ENCODE measurements at regions not wholly inside any gene's neighbourhood (a gene's known extent, or its start where the extent isn't known, plus 50 kb on each side); places are given as distances from the start of the nearest gene placed in this dataset.

GRCh38 chr15:81567924-81568323, 193.9 kb upstream of the TMC3 start:
- FAIRE-seq, result no peak
- no peak for TF ChIP-seq POLR2A (IDR thresholded peaks at IDR 0.05; ENCODE audit: low read depth, low read length)

GRCh38 chr15:81562986-81563385, 189.0 kb upstream of the TMC3 start:
- DNase-seq (ENCODE audit: insufficient read length, low spot score), result no peak
- no peak for FAIRE-seq
- no peak for TF ChIP-seq POLR2A (IDR thresholded peaks at IDR 0.05; ENCODE audit: low read depth, low read length)

More at GRCh38 chr15:81567924-81568323, 193.9 kb upstream of the TMC3 start:
- no peak for DNase-seq (ENCODE audit: insufficient read length, low spot score)

GRCh38 chr15:81560405-81560804, 186.4 kb upstream of the TMC3 start:
- FAIRE-seq, result no peak
- DNase-seq (ENCODE audit: insufficient read length, low spot score), result no peak
- TF ChIP-seq POLR2A (IDR thresholded peaks at IDR 0.05; ENCODE audit: low read depth, low read length), result no peak

- FAIRE-seq (no peak), DNase-seq (ENCODE audit: insufficient read length, low spot score) (no peak)
- TF ChIP-seq POLR2A (IDR thresholded peaks at IDR 0.05; ENCODE audit: low read depth, low read length), result no peak
These were observed 184.0 kb upstream of the TMC3 start for GRCh38 chr15:81558056-81558455.

- TF ChIP-seq POLR2A (IDR thresholded peaks at IDR 0.05; ENCODE audit: low read depth, low read length), result no peak
- FAIRE-seq (no peak), DNase-seq (ENCODE audit: insufficient read length, low spot score) (no peak)
These were observed 181.3 kb upstream of the TMC3 start for GRCh38 chr15:81555346-81555745.

GRCh38 chr15:81548365-81549130, 174.5 kb upstream of the TMC3 start:
- FAIRE-seq (no peak), DNase-seq (ENCODE audit: insufficient read length, low spot score) (no peak)
- no peak for TF ChIP-seq POLR2A (IDR thresholded peaks at IDR 0.05; ENCODE audit: low read depth, low read length)

- FAIRE-seq, result no peak
These were observed 173.6 kb upstream of the TMC3 start for GRCh38 chr15:81547521-81548132.

GRCh38 chr15:81544385-81544784, 170.4 kb upstream of the TMC3 start:
- TF ChIP-seq POLR2A (IDR thresholded peaks at IDR 0.05; ENCODE audit: low read depth, low read length), result no peak
- FAIRE-seq (no peak), DNase-seq (ENCODE audit: insufficient read length, low spot score) (no peak)

More at GRCh38 chr15:81547521-81548132, 173.6 kb upstream of the TMC3 start:
- TF ChIP-seq POLR2A (IDR thresholded peaks at IDR 0.05; ENCODE audit: low read depth, low read length), result no peak
- DNase-seq (ENCODE audit: insufficient read length, low spot score), result no peak

- TF ChIP-seq POLR2A (IDR thresholded peaks at IDR 0.05; ENCODE audit: low read depth, low read length), result no peak
- FAIRE-seq (no peak), DNase-seq (ENCODE audit: insufficient read length, low spot score) (no peak)
These were observed 166.9 kb upstream of the TMC3 start for GRCh38 chr15:81540909-81541308.

- DNase-seq (ENCODE audit: insufficient read length, low spot score), result no peak
- no peak for FAIRE-seq
- TF ChIP-seq POLR2A (IDR thresholded peaks at IDR 0.05; ENCODE audit: low read depth, low read length), result no peak
These were observed 162.3 kb upstream of the TMC3 start for GRCh38 chr15:81536356-81536755.

- no peak for TF ChIP-seq POLR2A (IDR thresholded peaks at IDR 0.05; ENCODE audit: low read depth, low read length)
- DNase-seq (ENCODE audit: insufficient read length, low spot score) (no peak), FAIRE-seq (no peak)
These were observed 160.1 kb upstream of the TMC3 start for GRCh38 chr15:81534124-81534523.

- no peak for DNase-seq (ENCODE audit: insufficient read length, low spot score)
- FAIRE-seq, result no peak
- no peak for TF ChIP-seq POLR2A (IDR thresholded peaks at IDR 0.05; ENCODE audit: low read depth, low read length)
These were observed 158.0 kb upstream of the TMC3 start for GRCh38 chr15:81532001-81532400.

- DNase-seq (ENCODE audit: insufficient read length, low spot score) (no peak), FAIRE-seq (no peak)
- TF ChIP-seq POLR2A (IDR thresholded peaks at IDR 0.05; ENCODE audit: low read depth, low read length), result no peak
These were observed 157.1 kb upstream of the TMC3 start for GRCh38 chr15:81531109-81531592.

- TF ChIP-seq POLR2A (IDR thresholded peaks at IDR 0.05; ENCODE audit: low read depth, low read length), result no peak
- DNase-seq (ENCODE audit: insufficient read length, low spot score) (no peak), FAIRE-seq (no peak)
These were observed 156.3 kb upstream of the TMC3 start for GRCh38 chr15:81530271-81530691.

GRCh38 chr15:81529481-81529880, 155.5 kb upstream of the TMC3 start:
- TF ChIP-seq POLR2A (IDR thresholded peaks at IDR 0.05; ENCODE audit: low read depth, low read length), result no peak
- no peak for FAIRE-seq
- DNase-seq (ENCODE audit: insufficient read length, low spot score), result no peak
